ENCODE measurements at regions not wholly inside any gene's neighbourhood (a gene's known extent, or its start where the extent isn't known, plus 50 kb on each side); places are given as distances from the start of the nearest gene placed in this dataset.

DNA sequence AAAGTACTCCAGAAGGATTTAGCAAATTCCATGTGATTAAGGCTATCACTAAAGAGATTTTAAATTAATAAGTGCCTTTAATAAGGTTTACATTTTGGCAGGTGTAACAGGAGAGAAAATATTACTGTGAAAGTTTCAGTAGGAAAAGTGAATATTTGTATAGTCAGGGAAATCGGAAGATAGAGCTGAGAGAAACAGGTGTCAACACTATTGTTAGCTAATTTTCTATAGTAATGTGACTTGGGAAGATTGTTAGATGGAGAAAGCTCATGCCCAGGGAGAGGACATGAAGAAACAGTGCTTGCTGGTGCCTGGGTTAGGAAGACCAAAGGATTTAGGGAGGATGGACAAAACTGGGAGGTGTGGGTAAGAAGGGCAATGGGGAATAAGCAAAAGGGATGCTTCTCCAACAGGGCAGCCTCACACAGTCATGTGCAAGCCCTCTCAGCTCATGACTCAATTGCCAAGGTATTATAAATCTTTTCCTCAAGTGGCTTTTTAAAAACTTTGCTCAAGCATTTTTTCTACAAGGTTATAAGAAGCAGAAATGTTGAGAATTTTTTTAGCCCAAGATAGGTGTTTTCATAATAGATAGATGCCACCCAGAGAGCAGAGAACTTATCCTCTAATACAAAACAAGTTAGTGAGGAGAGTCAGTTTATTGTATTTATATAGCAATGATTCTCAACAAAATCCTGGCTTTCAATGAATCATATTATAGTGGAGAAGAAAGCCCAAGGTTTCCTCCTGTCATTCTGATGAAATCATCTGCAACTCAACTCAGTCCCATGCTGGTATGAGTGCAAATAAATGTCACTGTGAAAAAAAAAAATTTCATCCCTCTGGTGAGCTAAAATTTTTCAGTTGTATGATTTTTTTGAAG, 325.2 kb upstream of the NT5E start:
- DNase-seq: no peak
- H3K36me3 Mint-ChIP-seq (ENCODE audit: low read depth): no peaks in the 10 kb centered on the region
- H3K4me1 Mint-ChIP-seq: no peaks in the 10 kb centered on the region
- no peaks in the 10 kb centered on the region for H3K27me3 Mint-ChIP-seq
- ATAC-seq: no peak
- H3K27ac Mint-ChIP-seq: no peak overlapping the region
- H3K4me3 Mint-ChIP-seq: no peak overlapping the region
- H3K9me3 ChIP-seq (ENCODE audit: control insufficient read depth, low read length, poor library complexity, severe bottlenecking): no peaks in the 10 kb centered on the region

DNA sequence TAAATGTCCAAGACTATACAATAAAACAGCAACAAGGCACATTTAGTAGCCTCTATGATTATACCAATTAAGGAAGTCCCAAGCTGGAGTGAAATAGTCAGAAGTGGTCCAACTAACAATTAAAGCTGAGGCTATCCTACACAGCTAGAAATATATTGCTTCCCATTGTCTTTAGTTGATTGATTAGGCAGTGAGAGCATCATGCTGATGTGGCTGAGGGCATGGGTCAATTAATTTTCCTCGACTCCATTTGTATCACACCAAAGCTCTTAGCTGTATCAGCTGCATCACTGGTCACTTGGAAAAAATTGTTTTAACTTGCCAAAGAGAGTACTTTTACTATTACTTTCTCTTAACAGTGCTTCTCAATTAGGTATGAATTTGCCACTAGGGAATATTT, 328.7 kb upstream of the NT5E start:
- DNase-seq: no peak
- no peak overlapping the region for H3K27ac Mint-ChIP-seq
- no peaks in the 10 kb centered on the region for H3K4me1 Mint-ChIP-seq
- no peaks in the 10 kb centered on the region for H3K27me3 Mint-ChIP-seq
- ATAC-seq: no peak
- no peaks in the 10 kb centered on the region for H3K9me3 ChIP-seq (ENCODE audit: control insufficient read depth, low read length, poor library complexity, severe bottlenecking)
- no peaks in the 10 kb centered on the region for H3K36me3 Mint-ChIP-seq (ENCODE audit: low read depth)
- H3K4me3 Mint-ChIP-seq: no peak overlapping the region

DNA sequence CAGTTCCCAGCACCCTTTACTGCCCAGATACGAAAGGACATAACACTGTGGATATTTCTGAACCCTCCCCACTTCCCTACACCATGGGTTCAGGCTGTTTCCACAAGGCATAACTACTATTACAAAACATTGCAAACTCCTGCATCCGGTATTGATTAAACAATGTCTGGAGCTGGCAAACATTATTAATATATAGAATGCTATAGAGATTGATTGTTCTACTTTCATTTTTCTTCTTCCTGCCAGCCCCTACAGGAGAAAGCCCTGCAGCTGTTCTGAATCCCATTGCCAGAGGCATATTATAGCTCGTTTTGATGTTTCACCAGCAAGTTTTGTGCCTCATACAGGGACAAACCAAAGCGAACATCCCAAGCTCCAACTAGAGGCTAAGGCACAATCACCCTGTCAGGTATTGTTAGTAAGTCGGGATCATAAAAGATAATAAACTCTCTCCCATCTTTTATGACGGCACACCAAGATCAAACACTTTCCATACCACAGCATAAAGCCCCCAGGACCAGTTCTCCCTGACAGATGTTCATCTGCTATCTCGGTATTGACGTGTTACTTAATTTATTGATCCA, 331.1 kb upstream of the NT5E start:
- Mint-ChIP-seq H3K27ac (no peak overlapping the region), H3K4me3 (no peak overlapping the region), H3K4me1 (no peaks in the 10 kb centered on the region), H3K36me3 (ENCODE audit: low read depth) (no peaks in the 10 kb centered on the region), H3K27me3 (no peaks in the 10 kb centered on the region)
- H3K9me3 ChIP-seq (ENCODE audit: control insufficient read depth, low read length, poor library complexity, severe bottlenecking): no peaks in the 10 kb centered on the region
- no peak for ATAC-seq
- no peak for DNase-seq

DNA sequence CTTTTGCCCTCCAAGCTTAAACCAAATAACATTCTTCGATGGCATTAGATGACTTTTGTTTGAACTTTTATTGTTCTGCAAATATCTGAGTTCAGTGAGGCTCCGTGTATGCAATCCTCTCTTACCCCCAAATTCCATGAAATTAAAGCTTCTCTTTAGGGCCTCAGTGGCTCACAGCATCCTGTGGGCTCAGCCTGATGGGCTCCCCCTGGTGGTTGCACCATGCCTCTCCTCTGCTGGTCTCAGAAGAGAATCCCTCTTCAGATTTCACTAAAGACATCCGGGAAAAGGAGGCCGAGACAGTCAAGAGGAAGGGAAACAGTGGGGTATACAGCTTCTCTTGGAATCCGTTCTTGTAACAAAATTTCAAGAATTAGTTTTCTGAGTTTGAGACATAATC, 331.6 kb upstream of the NT5E start:
- no peak overlapping the region for H3K4me3 Mint-ChIP-seq
- H3K27ac Mint-ChIP-seq: no peak overlapping the region
- H3K27me3 Mint-ChIP-seq: no peaks in the 10 kb centered on the region
- no peaks in the 10 kb centered on the region for H3K36me3 Mint-ChIP-seq (ENCODE audit: low read depth)
- H3K9me3 ChIP-seq (ENCODE audit: control insufficient read depth, low read length, poor library complexity, severe bottlenecking): no peaks in the 10 kb centered on the region
- no peak for DNase-seq
- H3K4me1 Mint-ChIP-seq: no peaks in the 10 kb centered on the region
- ATAC-seq: no peak

DNA sequence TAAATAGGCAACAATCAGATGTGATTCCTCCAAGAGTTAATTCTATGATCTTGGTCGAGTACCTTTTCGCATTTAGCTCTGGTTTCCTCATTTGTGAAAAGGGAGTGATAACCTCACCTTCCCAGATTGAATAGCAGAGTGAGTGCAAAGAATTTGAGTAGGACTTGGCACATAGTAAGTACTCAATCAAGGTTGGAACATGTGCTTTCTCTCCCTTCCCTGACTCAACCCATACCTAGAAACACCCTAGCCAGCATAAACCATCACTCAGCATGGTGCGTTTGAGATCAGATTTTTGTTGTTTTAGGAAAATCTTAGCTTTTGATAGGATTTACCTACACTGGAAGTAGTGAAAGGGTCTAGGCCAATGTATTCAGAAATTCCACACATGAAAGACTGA, 333.4 kb upstream of the NT5E start:
- ATAC-seq (no peak), DNase-seq (no peak)
- no peaks in the 10 kb centered on the region for H3K9me3 ChIP-seq (ENCODE audit: control insufficient read depth, low read length, poor library complexity, severe bottlenecking)
- no peaks in the 10 kb centered on the region for H3K4me1 Mint-ChIP-seq
- no peaks in the 10 kb centered on the region for H3K36me3 Mint-ChIP-seq (ENCODE audit: low read depth)
- H3K27ac Mint-ChIP-seq: no peak overlapping the region
- H3K4me3 Mint-ChIP-seq: no peak overlapping the region
- no peaks in the 10 kb centered on the region for H3K27me3 Mint-ChIP-seq

DNA sequence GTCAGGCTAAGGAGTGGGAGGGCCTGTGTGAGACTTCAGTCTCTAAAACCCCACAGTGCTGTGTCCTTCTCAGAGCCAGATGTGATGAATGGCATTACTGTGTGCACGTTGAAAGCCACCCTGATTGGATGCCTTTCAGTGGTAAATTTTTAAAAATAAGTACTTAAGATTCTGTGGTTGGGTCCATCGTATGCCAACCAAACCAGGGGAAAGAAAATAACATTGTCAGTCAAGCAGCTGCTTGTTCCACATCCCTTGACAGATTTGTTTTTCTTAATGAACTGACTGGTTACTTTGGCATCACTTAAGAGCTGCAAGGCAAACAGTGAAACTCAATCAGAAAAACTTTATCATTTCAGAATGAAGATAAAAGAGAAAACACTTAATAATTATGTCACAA, 334.0 kb upstream of the NT5E start:
- no peak for ATAC-seq
- no peak overlapping the region for H3K4me3 Mint-ChIP-seq
- no peaks in the 10 kb centered on the region for H3K9me3 ChIP-seq (ENCODE audit: control insufficient read depth, low read length, poor library complexity, severe bottlenecking)
- DNase-seq: no peak
- H3K36me3 Mint-ChIP-seq (ENCODE audit: low read depth): no peaks in the 10 kb centered on the region
- no peak overlapping the region for H3K27ac Mint-ChIP-seq
- H3K4me1 Mint-ChIP-seq: no peaks in the 10 kb centered on the region
- H3K27me3 Mint-ChIP-seq: no peaks in the 10 kb centered on the region

DNA sequence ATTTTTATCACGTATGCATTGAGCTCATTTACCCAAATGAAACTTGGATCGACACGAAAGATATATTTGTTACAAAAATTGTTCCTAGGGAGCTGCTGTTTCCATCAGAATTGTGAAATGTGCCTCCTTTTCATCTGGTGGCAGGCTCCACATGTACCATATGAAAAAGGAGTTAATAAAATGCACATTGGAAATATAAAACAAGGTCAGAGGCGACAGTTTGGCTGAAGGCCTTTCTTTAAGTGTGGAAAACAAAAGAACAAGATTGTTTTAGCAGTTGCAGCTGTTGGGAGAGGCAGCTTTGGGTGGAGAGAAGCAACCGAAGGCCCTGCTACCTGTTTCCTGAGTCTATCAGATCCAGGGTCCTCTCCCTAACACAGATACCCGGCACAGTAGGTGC, 334.5 kb upstream of the NT5E start:
- Mint-ChIP-seq H3K36me3 (ENCODE audit: low read depth) (no peaks in the 10 kb centered on the region), H3K4me1 (no peaks in the 10 kb centered on the region), H3K27me3 (no peaks in the 10 kb centered on the region), H3K4me3 (no peak overlapping the region), H3K27ac (no peak overlapping the region)
- ATAC-seq (no peak), DNase-seq (no peak)
- H3K9me3 ChIP-seq (ENCODE audit: control insufficient read depth, low read length, poor library complexity, severe bottlenecking): no peaks in the 10 kb centered on the region

DNA sequence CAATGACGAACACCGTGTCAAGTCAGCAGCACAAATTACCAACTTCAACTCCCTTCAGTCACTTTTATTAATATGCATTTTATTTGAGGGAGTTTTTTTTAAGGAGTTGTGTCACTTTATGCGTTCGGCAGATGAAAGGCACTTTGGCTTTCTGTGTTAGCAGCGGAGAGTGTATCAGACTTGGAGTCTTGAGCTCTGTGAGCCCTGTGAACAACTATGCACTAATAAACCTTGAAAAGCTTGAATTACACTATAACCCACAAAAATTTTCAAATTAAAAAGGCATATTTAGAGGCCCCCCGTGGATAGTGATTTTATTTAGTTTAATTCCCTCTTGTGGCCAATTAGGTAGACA, 335.3 kb upstream of the NT5E start:
- Mint-ChIP-seq H3K27me3 (no peaks in the 10 kb centered on the region), H3K4me3 (no peak overlapping the region), H3K4me1 (no peaks in the 10 kb centered on the region), H3K27ac (no peak overlapping the region), H3K36me3 (ENCODE audit: low read depth) (no peaks in the 10 kb centered on the region)
- no peaks in the 10 kb centered on the region for H3K9me3 ChIP-seq (ENCODE audit: control insufficient read depth, low read length, poor library complexity, severe bottlenecking)
- ATAC-seq (no peak), DNase-seq (no peak)

DNA sequence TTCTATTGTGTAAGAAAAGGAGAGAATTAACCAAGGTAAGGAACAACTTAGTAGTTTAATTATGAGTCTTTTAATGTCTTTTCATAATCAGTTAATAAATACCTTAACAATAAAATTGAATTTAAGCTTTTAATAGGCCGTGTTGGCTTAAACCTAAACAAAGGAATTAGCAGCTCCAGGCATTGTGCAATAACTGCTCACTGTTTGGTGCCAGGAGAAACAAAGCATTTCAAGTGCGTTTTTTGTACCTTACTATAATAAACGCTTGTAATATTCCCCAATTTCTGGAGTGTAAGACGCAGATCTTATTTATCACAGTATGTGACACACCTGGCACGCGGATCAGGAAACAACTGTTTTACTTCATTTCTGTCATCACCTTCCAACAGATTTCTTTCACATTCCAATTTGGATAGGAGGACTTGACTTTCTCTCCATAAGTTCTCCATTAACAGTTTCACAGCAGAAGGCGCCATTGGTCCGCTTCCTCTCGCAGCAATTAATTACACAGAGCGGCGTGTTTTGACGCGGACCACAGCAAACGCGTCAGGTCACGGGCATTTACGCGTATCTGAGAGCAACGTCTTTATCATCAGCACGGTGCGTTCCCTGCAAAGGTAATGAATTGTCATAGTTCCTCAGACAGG, 335.8 kb upstream of the NT5E start:
- H3K9me3 ChIP-seq (ENCODE audit: control insufficient read depth, low read length, poor library complexity, severe bottlenecking): no peaks in the 10 kb centered on the region
- Mint-ChIP-seq H3K4me3 (no peak overlapping the region), H3K27me3 (no peaks in the 10 kb centered on the region), H3K27ac (no peak overlapping the region), H3K4me1 (no peaks in the 10 kb centered on the region), H3K36me3 (ENCODE audit: low read depth) (no peaks in the 10 kb centered on the region)
- DNase-seq: no peak
- no peak for ATAC-seq

DNA sequence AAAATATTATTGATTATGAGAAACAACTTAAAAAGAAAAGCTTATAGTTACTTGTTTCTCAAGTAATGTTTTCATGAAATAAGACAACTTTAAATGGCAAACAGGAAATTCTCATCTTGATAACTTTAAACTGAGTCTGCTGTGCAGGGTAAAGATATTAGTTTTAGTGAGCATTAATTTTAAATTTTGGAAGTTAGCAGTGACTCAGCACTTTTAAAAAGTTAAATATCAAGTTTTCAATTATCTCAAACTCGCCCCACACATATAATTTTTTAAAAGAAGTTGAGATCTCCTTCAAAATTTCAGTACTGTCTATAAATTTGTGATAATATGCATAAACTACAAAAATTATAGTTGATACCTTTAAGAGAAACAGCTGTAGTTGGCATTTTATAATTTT, 337.3 kb upstream of the NT5E start:
- ATAC-seq (no peak), DNase-seq (no peak)
- H3K36me3 Mint-ChIP-seq (ENCODE audit: low read depth): no peaks in the 10 kb centered on the region
- H3K4me3 Mint-ChIP-seq: no peak overlapping the region
- H3K27ac Mint-ChIP-seq: no peak overlapping the region
- no peaks in the 10 kb centered on the region for H3K9me3 ChIP-seq (ENCODE audit: control insufficient read depth, low read length, poor library complexity, severe bottlenecking)
- no peaks in the 10 kb centered on the region for H3K27me3 Mint-ChIP-seq
- no peaks in the 10 kb centered on the region for H3K4me1 Mint-ChIP-seq

DNA sequence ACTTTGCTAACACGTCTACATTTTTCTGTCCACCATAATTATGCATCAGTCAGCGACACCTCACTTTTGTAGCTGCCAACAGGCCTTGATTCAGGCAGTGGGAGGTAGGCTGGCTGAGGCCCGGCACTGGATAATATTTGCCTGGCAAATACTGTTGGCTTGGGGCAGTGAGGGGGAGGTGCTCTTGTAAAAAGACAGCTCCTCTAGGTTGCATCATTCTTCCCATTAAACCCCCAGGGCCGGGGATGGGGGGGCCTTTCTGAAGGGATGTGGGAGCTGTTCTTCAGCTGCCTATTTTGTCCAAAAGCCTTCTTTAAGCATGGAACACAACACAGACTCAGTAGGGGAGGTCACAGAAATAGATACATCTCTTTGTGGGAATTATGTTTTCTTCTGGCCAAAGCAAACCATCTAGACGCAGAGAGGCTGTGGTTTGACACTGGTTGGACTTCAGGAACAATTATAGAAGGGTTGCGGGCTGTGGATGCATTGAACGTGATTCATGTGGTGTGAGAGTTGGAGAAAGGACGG, 338.3 kb upstream of the NT5E start:
- no peak overlapping the region for H3K27ac Mint-ChIP-seq
- DNase-seq: no peak

DNA sequence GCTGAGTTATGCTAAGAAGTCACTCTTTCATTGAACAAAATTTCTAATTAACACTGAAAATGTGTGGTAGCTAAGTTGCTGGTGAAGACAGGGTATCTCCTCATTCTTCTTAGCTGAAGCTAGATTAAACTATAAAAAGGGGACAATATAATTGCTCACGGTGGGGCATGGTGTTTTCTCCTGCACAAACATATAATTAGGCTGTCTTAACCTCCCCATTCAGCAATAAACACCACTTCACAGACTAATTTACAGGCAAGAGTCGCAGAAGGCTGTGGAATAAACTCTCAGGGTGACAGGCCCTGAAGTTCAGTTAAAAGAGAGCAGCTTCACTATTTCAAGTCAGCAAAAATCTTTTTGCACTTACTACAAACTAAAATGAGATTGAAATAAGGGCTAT, 338.9 kb upstream of the NT5E start:
- H3K4me1 Mint-ChIP-seq: no peaks in the 10 kb centered on the region
- no peak overlapping the region for H3K4me3 Mint-ChIP-seq
- no peaks in the 10 kb centered on the region for H3K9me3 ChIP-seq (ENCODE audit: control insufficient read depth, low read length, poor library complexity, severe bottlenecking)
- H3K27me3 Mint-ChIP-seq: no peaks in the 10 kb centered on the region
- no peaks in the 10 kb centered on the region for H3K36me3 Mint-ChIP-seq (ENCODE audit: low read depth)
- DNase-seq: no peak
- ATAC-seq: no peak
- H3K27ac Mint-ChIP-seq: no peak overlapping the region

More for the DNA sequence above, 338.3 kb upstream of the NT5E start:
- Mint-ChIP-seq H3K36me3 (ENCODE audit: low read depth) (no peaks in the 10 kb centered on the region), H3K4me1 (no peaks in the 10 kb centered on the region), H3K27me3 (no peaks in the 10 kb centered on the region), H3K4me3 (no peak overlapping the region)
- H3K9me3 ChIP-seq (ENCODE audit: control insufficient read depth, low read length, poor library complexity, severe bottlenecking): no peaks in the 10 kb centered on the region
- ATAC-seq: no peak

DNA sequence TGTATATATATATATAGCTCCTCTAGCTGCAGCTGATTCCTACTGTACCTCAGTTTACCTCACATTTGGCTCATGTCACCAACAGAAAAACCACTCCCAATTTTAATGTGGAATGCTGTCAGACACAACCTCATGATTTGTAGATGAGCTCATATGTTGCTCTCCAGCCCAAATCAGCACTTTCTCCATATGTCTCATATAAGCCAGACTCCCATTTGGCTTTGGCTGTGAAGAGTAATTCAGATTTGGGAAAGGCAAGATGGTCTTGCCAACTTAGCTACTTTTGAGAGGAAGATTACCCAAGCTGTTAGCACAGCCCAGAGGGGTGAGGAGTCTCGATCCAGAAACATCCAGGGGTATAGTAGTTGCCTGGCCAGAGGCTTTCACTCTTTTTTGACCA, 342.2 kb upstream of the NT5E start:
- Mint-ChIP-seq H3K36me3 (ENCODE audit: low read depth) (no peaks in the 10 kb centered on the region), H3K4me3 (no peak overlapping the region), H3K27ac (no peak overlapping the region), H3K4me1 (no peaks in the 10 kb centered on the region), H3K27me3 (no peaks in the 10 kb centered on the region)
- ATAC-seq (no peak), DNase-seq (no peak)
- H3K9me3 ChIP-seq (ENCODE audit: control insufficient read depth, low read length, poor library complexity, severe bottlenecking): no peaks in the 10 kb centered on the region
